ENCODE measurements at regions not wholly inside any gene's neighbourhood (a gene's known extent, or its start where the extent isn't known, plus 50 kb on each side); places are given as distances from the start of the nearest gene placed in this dataset.

DNA sequence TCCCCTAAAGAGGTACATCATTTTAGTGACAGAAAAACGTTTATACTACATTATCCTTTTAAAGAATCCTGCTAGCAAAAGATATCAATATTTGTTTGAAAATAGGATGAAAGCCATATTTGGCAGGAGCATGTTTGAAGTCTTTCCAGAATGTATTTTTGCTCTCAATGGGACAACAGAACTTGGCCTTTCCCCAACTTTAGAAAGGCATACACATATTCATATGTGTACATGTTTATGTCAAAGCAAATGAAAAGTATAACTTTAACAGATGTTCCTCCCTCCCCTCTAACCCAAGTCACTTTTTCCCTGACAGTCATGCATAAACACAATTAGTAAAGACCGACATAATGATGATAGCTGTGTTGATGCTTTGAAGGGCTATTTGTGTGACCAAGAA lies 427.8 kb upstream of the CDH6 start:
- FAIRE-seq (no peak), DNase-seq (ENCODE audit: insufficient read length, low spot score) (no peak)

- DNase-seq (ENCODE audit: insufficient read length, low spot score) (peak; percentile 10), FAIRE-seq (no peak)
These were observed 428.3 kb upstream of the CDH6 start for GRCh38 chr5:30765227-30765626.

DNA sequence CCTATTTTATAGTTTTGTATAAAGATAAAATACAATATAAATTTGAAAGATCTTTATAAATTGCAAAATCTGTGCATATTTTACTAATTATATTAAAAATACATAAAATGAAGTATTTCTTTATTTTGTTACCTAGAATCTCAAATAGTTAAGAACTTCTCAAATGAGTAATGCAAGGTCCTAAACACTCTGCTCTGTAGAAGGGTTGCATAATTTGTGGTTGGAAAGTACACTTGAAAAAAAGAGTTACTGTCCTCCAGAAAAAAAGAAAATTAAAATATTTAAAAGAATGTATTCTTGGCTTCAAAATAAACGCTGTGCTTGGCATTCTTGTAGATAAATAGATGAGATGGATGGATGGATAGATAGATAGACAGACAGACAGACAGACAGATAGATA lies 428.8 kb upstream of the CDH6 start:
- no peak for DNase-seq (ENCODE audit: insufficient read length, low spot score)
- no peak for FAIRE-seq

GRCh38 chr5:30759731-30760130 lies 433.8 kb upstream of the CDH6 start:
- FAIRE-seq (no peak), DNase-seq (ENCODE audit: insufficient read length, low spot score) (no peak)

GRCh38 chr5:30752015-30752414 lies 441.5 kb upstream of the CDH6 start:
- DNase-seq (ENCODE audit: insufficient read length, low spot score) = no peak
- peak; percentile 76 for FAIRE-seq

DNA sequence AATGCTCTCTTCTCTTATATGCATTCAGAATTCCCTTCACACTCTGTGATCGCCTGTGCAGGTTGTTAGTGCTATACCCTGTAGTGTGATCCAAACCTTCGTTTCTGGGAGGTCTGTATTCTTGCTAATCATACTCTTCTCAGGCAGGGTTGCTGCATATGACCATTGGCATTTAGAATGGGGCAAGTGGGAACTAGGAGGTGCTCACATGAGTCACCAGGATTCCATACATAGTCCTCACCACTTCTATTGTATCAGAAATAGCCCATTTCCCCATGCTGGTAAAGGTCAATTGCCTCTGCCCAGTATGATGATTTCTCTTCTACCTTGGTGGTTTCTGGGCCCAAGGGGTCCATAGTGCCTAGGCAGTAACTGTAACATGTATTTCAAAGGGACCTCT lies 443.5 kb upstream of the CDH6 start:
- FAIRE-seq (peak; percentile 55), DNase-seq (ENCODE audit: insufficient read length, low spot score) (no peak)

DNA sequence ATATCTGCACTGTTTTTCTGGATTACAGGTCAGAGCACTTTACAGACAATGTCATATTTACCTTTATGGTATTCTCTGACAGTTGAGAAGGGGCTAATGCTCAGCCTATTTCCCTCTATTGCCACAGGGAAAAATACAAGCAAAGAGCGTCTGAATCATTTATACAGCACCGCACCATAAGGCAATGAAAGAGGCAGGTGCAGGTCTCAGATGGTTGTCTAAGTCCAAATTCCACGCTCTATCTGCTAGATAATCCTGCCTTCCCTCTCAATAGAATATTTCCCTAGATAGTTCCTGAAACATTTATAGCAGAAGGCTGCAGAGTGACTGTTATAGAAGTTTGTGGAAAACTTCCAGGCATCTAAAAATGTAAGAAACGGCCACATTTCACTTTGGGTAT lies 446.1 kb upstream of the CDH6 start:
- FAIRE-seq (no peak), DNase-seq (ENCODE audit: insufficient read length, low spot score) (no peak)

DNA sequence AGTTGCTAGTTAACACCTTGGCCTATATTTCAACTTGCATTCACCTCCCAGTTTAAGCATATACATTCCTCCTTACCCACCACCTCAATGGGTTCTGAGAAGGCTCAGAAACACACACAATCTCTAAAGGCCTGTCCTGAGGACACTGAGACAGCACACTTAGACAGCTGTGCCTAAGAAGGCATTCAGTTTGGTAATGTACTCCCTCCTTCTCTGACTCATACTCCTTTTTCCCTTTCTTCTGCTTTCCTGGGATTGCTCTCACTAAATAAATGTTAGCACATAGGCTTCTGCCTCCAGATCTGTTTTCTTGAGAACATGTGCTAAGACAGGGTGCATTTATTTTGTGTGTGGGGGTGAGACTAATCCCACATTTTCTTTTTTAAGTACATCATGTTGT lies 456.8 kb upstream of the CDH6 start:
- FAIRE-seq (no peak), DNase-seq (ENCODE audit: insufficient read length, low spot score) (no peak)

DNA sequence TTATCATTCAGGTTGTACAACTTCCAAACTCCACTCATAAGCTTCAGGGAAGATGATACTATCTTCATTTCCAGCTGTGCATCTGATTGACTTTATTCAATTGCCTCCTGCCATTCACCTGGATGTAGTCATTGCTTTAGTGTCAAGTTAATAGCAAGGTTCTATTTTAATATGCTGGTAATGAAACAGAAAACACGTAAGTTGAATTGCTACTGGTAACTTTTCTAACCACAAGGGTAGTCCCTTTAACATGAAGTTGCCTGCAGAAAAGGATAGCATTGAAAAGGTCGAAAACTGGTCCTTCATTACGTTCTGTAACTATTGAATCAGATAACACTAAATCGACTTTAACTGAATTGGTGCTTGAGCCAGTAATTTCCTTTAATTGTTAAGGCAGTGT lies 459.4 kb upstream of the CDH6 start:
- DNase-seq (ENCODE audit: insufficient read length, low spot score) = no peak

GRCh38 chr5:30725073-30725472 lies 468.4 kb upstream of the CDH6 start:
- FAIRE-seq (no peak), DNase-seq (ENCODE audit: insufficient read length, low spot score) (no peak)

More for the DNA sequence above, 459.4 kb upstream of the CDH6 start:
- no peak for FAIRE-seq

DNA sequence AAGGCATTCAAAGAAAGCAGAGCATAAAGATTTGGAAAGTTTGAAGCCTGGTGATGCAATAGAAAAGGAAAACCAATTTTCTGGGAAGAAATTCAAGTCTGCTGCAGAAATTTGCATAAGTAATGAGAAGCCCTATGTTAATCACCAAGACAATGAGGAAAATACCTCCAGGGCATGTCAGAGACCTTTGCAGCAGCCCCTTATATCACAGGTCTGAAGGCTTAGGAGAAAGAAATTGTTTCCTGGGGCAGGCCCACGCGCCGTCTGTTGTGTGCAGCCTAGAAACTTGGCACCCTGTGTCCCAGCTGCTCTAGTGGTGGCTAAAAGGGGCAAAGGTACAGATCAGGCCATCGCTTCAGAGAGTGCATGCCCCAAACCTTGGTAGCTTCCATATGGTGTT lies 495.3 kb upstream of the CDH6 start:
- no peak for DNase-seq (ENCODE audit: insufficient read length, low spot score)
- no peak for FAIRE-seq

DNA sequence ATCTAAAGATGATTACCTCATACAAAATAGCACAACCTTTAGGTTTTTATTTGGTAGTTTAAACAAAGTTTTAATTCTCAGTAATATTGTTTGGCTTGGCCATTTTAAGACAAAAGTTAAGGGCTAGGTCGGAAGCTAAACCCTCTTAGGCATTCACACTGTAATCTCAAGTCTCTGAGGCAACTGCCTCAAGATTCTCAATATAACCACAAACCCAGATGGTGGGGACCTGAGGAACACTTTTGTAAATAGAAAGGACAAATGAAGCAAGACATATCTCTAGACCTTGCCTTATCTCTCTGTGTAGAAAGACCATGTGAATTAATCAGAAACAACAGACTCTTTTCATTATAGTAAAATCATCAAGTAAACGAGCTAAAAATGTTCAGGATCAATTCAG lies 500.2 kb upstream of the CDH6 start:
- FAIRE-seq (no peak), DNase-seq (ENCODE audit: insufficient read length, low spot score) (no peak)

DNA sequence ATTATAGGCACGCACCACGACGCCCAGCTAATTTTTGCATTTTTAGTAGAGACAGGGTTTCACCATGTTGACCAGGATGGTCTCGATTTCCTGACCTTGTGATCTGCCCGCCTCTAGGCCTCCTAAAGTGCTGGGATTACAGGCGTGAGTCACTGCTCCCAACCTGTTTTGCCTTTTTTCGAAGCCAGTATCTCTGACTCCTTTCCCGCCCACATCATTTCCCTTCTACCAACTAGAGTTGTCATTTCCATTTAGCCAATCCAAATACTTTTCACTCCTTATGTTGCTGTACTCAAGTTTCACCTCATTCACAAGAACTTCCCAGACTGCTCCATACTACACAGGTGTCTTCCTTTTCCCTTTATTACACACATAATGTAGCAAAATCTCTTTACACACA lies 502.6 kb upstream of the CDH6 start:
- no peak for DNase-seq (ENCODE audit: insufficient read length, low spot score)
- FAIRE-seq = no peak

DNA sequence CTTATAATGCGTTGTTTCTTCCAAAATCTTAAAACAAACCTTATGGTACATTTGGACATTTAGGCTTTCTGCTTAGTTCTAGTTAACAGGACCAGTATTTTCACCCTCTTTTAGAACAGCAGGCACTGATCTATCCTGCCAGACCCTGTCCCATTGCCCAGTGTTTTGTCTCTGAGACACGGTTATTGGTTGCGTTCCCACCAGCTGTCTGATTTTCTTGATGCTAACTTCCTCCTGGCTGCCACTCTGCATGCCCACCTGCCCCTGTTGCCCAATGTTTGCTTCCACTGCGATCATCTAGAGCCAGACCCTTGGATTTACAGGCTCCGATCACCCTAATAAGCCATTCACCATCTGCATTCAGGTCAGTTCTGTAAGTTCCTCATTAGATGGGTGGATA lies 506.0 kb upstream of the CDH6 start:
- DNase-seq (ENCODE audit: insufficient read length, low spot score) = no peak

GRCh38 chr5:30686530-30686929 lies 507.0 kb upstream of the CDH6 start:
- no peak for DNase-seq (ENCODE audit: insufficient read length, low spot score)
- no peak for FAIRE-seq

More for the DNA sequence above, 506.0 kb upstream of the CDH6 start:
- peak; percentile 16 for FAIRE-seq

GRCh38 chr5:30676223-30676840 lies 517.2 kb upstream of the CDH6 start:
- FAIRE-seq = no peak

GRCh38 chr5:30667293-30667692 lies 526.2 kb upstream of the CDH6 start:
- DNase-seq (ENCODE audit: insufficient read length, low spot score) = no peak
- no peak for FAIRE-seq

More at GRCh38 chr5:30676223-30676840, 517.2 kb upstream of the CDH6 start:
- no peak for DNase-seq (ENCODE audit: insufficient read length, low spot score)

DNA sequence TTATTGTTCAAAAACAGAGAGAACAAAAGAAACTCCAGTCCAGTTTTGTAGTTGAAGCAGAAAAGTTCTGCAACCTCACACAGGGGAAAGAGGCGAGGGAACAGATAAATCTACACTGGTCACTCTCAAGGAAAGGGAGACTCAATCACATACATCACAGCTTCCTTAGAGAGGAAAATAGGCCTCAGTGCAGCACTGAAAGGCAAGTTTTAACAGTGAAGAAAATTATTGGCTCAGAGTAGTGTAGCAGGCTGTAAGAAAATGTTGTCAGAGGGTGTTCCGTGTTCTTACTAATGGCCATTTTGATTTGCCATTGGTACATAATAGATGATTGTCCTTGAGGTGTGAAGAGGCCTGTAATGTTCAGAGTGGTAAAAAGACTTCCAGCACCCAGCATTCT lies 530.0 kb upstream of the CDH6 start:
- peak; percentile 9 for FAIRE-seq
- DNase-seq (ENCODE audit: insufficient read length, low spot score) = no peak

GRCh38 chr5:30662373-30662772 lies 531.1 kb upstream of the CDH6 start:
- FAIRE-seq (no peak), DNase-seq (ENCODE audit: insufficient read length, low spot score) (no peak)

- FAIRE-seq = peak; percentile 86
These were observed 531.8 kb upstream of the CDH6 start for GRCh38 chr5:30661730-30662129.

GRCh38 chr5:30659417-30659816 lies 534.1 kb upstream of the CDH6 start:
- FAIRE-seq (peak; percentile 44), DNase-seq (ENCODE audit: insufficient read length, low spot score) (no peak)

More at GRCh38 chr5:30661730-30662129, 531.8 kb upstream of the CDH6 start:
- DNase-seq (ENCODE audit: insufficient read length, low spot score) = no peak

- peak; percentile 8 for DNase-seq (ENCODE audit: insufficient read length, low spot score)
- FAIRE-seq = no peak
These were observed 543.2 kb upstream of the CDH6 start for GRCh38 chr5:30650311-30650710.

DNA sequence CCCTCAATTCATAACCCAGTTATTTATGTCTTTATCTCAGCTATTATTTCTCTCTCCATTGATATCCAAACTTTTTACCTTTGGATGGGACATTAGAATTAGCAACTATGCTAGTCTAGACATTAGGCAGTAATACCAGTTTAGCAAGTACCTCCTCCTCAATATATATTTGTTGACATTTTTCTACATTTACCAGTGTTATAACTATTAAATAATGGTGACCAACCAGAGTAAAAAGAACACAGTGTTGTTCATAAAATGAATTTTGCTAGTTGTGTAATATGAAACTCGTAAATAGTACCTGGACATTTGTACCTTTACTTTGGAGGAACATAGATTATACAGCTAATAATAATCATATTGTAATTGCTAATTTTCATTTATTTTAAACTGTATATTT lies 554.6 kb upstream of the CDH6 start:
- no peak for FAIRE-seq
- no peak for DNase-seq (ENCODE audit: insufficient read length, low spot score)
